Mesothelial cell of epicardium (in vitro differentiated cells): ENCODE measurements at regions not wholly inside any gene's neighbourhood (a gene's known extent, or its start where the extent isn't known, plus 50 kb on each side); places are given as distances from the start of the nearest gene placed in this dataset.

Source experiments
- DNase-seq, 2 experiments: peaks; one replicate each; pipeline ENCODE4 v3.0.0; 2021; ENCODE audit warnings: low spot score in 2 of 2; ENCODE audit not compliant: unreplicated experiment in 2 of 2
- H3K27ac Mint-ChIP-seq: 2 replicates; pipeline ENCODE4 v1.8.0; 2021; ENCODE audit warnings: mixed read lengths
- H3K27me3 Mint-ChIP-seq: 2 replicates; pipeline ENCODE4 v1.8.0; 2021; ENCODE audit warnings: low read depth, mixed read lengths
- H3K36me3 Mint-ChIP-seq: 2 replicates; pipeline ENCODE4 v1.8.0; 2021; ENCODE audit warnings: mixed read lengths
- H3K4me1 Mint-ChIP-seq: 2 replicates; pipeline ENCODE4 v1.8.0; 2021; ENCODE audit warnings: mixed read lengths
- H3K4me3 Mint-ChIP-seq: 2 replicates; pipeline ENCODE4 v1.8.0; 2021; ENCODE audit warnings: mild to moderate bottlenecking, moderate library complexity, mixed read lengths
- H3K9me3 Mint-ChIP-seq: 2 replicates; pipeline ENCODE4 v1.8.0; 2021; ENCODE audit warnings: mixed read lengths
- CTCF ChIP-seq: fragments of 200-600 bp; sonication (generic); IDR thresholded peaks from one replicate; pipeline ENCODE4 v1.5.0; 2021; ENCODE audit warnings: antibody characterized with exemption; ENCODE audit not compliant: unreplicated experiment

GRCh38 chr10:120667276-120667675 lies 183.9 kb upstream of the WDR11 start:
- Mint-ChIP-seq H3K9me3 (peaks cover under 1% of the 10 kb centered on the region), H3K27me3 (peaks cover 40% of the 10 kb centered on the region), H3K27ac (no peak overlapping the region), H3K4me1 (no peaks in the 10 kb centered on the region), H3K36me3 (no peaks in the 10 kb centered on the region), H3K4me3 (no peak overlapping the region)
- TF ChIP-seq CTCF, result no peak
- no peak for DNase-seq

GRCh38 chr10:120671491-120671890 lies 179.7 kb upstream of the WDR11 start:
- Mint-ChIP-seq H3K9me3 (peaks cover 34% of the 10 kb centered on the region), H3K36me3 (no peaks in the 10 kb centered on the region), H3K27me3 (peaks cover 26% of the 10 kb centered on the region), H3K27ac (no peak overlapping the region), H3K4me3 (no peak overlapping the region), H3K4me1 (no peaks in the 10 kb centered on the region)
- TF ChIP-seq CTCF, result no peak
- no peak for DNase-seq

- Mint-ChIP-seq H3K27me3 (peaks cover 5% of the 10 kb centered on the region), H3K36me3 (no peaks in the 10 kb centered on the region), H3K4me3 (no peak overlapping the region), H3K27ac (no peak overlapping the region), H3K4me1 (no peaks in the 10 kb centered on the region), H3K9me3 (peaks cover under 1% of the 10 kb centered on the region)
- no peak for DNase-seq
- TF ChIP-seq CTCF, result no peak
These were observed 167.7 kb upstream of the WDR11 start for GRCh38 chr10:120683454-120683853.

GRCh38 chr10:120684226-120684625 lies 166.9 kb upstream of the WDR11 start:
- Mint-ChIP-seq H3K9me3 (no peaks in the 10 kb centered on the region), H3K36me3 (no peaks in the 10 kb centered on the region), H3K27me3 (peaks cover 5% of the 10 kb centered on the region), H3K4me1 (no peaks in the 10 kb centered on the region), H3K4me3 (no peak overlapping the region), H3K27ac (peak overlapping the region; percentile 11)
- no peak for DNase-seq
- TF ChIP-seq CTCF, result no peak

GRCh38 chr10:120685136-120685535 lies 166.0 kb upstream of the WDR11 start:
- H3K36me3 Mint-ChIP-seq, result no peaks in the 10 kb centered on the region
- no peak for DNase-seq
- no peak for TF ChIP-seq CTCF
- H3K27me3 Mint-ChIP-seq, result peaks cover 5% of the 10 kb centered on the region
- no peak overlapping the region for H3K27ac Mint-ChIP-seq
- no peaks in the 10 kb centered on the region for H3K9me3 Mint-ChIP-seq
- H3K4me3 Mint-ChIP-seq, result no peak overlapping the region
- H3K4me1 Mint-ChIP-seq, result no peaks in the 10 kb centered on the region

- Mint-ChIP-seq H3K4me3 (no peak overlapping the region), H3K36me3 (no peaks in the 10 kb centered on the region), H3K9me3 (peaks cover 5% of the 10 kb centered on the region), H3K27me3 (peaks cover under 1% of the 10 kb centered on the region), H3K27ac (no peak overlapping the region), H3K4me1 (no peaks in the 10 kb centered on the region)
- no peak for DNase-seq
- TF ChIP-seq CTCF, result no peak
These were observed 162.2 kb upstream of the WDR11 start for GRCh38 chr10:120688928-120689327.
